Sigmoid colon (tissue), 6 donors: ENCODE measurements at regions not wholly inside any gene's neighbourhood (a gene's known extent, or its start where the extent isn't known, plus 50 kb on each side); places are given as distances from the start of the nearest gene placed in this dataset.

ENCODE experiments used
- DNase-seq: peaks from one replicate; pipeline ENCODE4 v3.0.0-alpha.2; 2019
- H3K27ac ChIP-seq, 4 donors: fragments of 200-600 bp; sonication (generic); one replicate each; pipeline ENCODE4 v1.5.1; 2016 to 2019; ENCODE audit warnings: mild to moderate bottlenecking in 1 of 4
- H3K27me3 ChIP-seq, 3 donors: fragments of 200-600 bp; sonication (generic); one replicate each; pipeline ENCODE4 v1.5.1; 2019; ENCODE audit warnings: mild to moderate bottlenecking in 1 of 3
- H3K36me3 ChIP-seq, 4 donors: fragments of 200-600 bp; sonication (generic); one replicate each; pipeline ENCODE4 v1.5.1; 2016 to 2019
- H3K4me1 ChIP-seq, 4 donors: fragments of 200-600 bp; sonication (generic); one replicate each; pipeline ENCODE4 v1.5.1; 2017 to 2019
- H3K4me3 ChIP-seq, 4 donors: fragments of 200-600 bp; sonication (generic); one replicate each; pipeline ENCODE4 v1.5.1; 2017 to 2019; ENCODE audit warnings: mild to moderate bottlenecking in 2 of 4, moderate library complexity in 1 of 4
- H3K9me3 ChIP-seq, 4 donors: fragments of 200-600 bp in 3 of 4; sonication (generic) in 3 of 4; one replicate each; pipeline versions ENCODE4 v1.5.1 to v1.6.1; 2013 to 2019
- CTCF ChIP-seq, 4 experiments: fragments of 450-650 bp in 3 of 4; fragments of 200-600 bp in 1 of 4; IDR thresholded peaks; one replicate each; pipeline ENCODE4 v1.5.1; 2016 to 2019; ENCODE audit warnings: antibody characterized with exemption in 4 of 4, mild to moderate bottlenecking in 3 of 4, moderate library complexity in 2 of 4
- EP300 ChIP-seq, 4 donors: sonication (generic); formaldehyde crosslinking; IDR thresholded peaks; one replicate each; pipeline ENCODE4 v1.6.1; 2017; ENCODE audit warnings: antibody characterized with exemption in 4 of 4
- POLR2A ChIP-seq, 2 donors: fragments of 450-650 bp; IDR thresholded peaks; one replicate each; pipeline ENCODE4 v1.6.1; 2016; ENCODE audit warnings: antibody characterized with exemption in 2 of 2, mild to moderate bottlenecking in 2 of 2, moderate library complexity in 2 of 2
- POLR2AphosphoS5 ChIP-seq, 4 donors: sonication (generic); formaldehyde crosslinking; IDR thresholded peaks; one replicate each; pipeline ENCODE4 v1.6.1; 2017; ENCODE audit warnings: antibody characterized with exemption in 4 of 4
- whole genome bisulfite sequencing, 2 donors: extraction: QIAGEN DNeasy Blood & Tissue Kit; methylation state at CpG; one replicate each; pipeline ENCODE4 v1.1.7; 2013; 5-methylcytosine and 5-hydroxymethylcytosine counted together
- intact Hi-C: fragments of 100-400 bp; cut with DNase I; formaldehyde crosslinking; loops from one replicate; pipeline ENCODE4 v1.15.1; 2023
- donor health status: healthy with polysubstance abuse.
- donor health status: healthy.

DNA sequence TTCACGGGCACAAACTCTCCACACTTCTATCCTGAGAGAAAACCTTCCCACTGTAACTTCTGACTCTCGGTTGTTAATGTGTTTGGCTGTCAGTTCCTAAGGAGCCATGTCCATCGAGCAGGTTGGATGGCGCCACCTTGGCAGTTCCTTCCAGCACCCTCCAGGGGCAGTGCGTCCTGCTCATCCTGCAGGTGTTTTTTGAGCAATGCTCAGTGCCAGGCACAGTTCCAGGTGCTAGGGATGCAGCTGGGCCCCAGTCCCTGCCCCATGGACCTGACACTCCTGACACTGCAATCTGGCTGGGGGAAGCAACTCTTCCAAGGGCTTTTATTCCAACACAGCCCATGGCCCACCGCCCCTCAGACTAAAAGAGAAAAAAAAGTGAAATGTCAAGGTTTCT is 376.4 kb downstream of the PREX1 start:
- intact Hi-C loops: no loop called here
- Histone ChIP-seq H3K27ac (no peak overlapping the region), H3K4me1 (peaks cover 0 to 12% (median 4%) of the 10 kb centered on the region in 4 donors), H3K27me3 (peaks cover 0 to 4% (median 3%) of the 10 kb centered on the region in 3 donors), H3K4me3 (no peak overlapping the region), H3K36me3 (no peaks in the 10 kb centered on the region), H3K9me3 (no peaks in the 10 kb centered on the region)
- no peak for TF ChIP-seq POLR2AphosphoS5 (IDR thresholded peaks at IDR 0.05)
- no peak for TF ChIP-seq CTCF (IDR thresholded peaks at IDR 0.05)
- no peak for TF ChIP-seq POLR2A (IDR thresholded peaks at IDR 0.05)
- no peak for TF ChIP-seq EP300 (IDR thresholded peaks at IDR 0.05)
- no peak for DNase-seq
- WGBS, 2 donors: 81 to 90% methylated on average over 6 of the region's 6 CpGs

GRCh38 chr20:48448666-48449600 is 378.9 kb downstream of the PREX1 start:
- H3K4me3 ChIP-seq: no peak overlapping the region
- no peak overlapping the region for H3K27ac ChIP-seq
- WGBS, 2 donors: 69 to 74% methylated on average over 10 of the region's 10 CpGs
- peak in 1 of 4 donors; percentile 2 for TF ChIP-seq POLR2AphosphoS5 (IDR thresholded peaks at IDR 0.05)
- no peak for TF ChIP-seq POLR2A (IDR thresholded peaks at IDR 0.05)
- TF ChIP-seq CTCF (IDR thresholded peaks at IDR 0.05): peak in 1 of 4 experiments; percentile 21
- TF ChIP-seq EP300 (IDR thresholded peaks at IDR 0.05): no peak
- peaks cover under 1 to 8% (median 3%) of the 10 kb centered on the region in 4 donors for H3K9me3 ChIP-seq
- H3K36me3 ChIP-seq: no peaks in the 10 kb centered on the region
- intact Hi-C loops: no loop called here
- DNase-seq: no peak
- H3K4me1 ChIP-seq: peaks cover 0 to 12% (median 4%) of the 10 kb centered on the region in 4 donors
- no peaks in the 10 kb centered on the region for H3K27me3 ChIP-seq

DNA sequence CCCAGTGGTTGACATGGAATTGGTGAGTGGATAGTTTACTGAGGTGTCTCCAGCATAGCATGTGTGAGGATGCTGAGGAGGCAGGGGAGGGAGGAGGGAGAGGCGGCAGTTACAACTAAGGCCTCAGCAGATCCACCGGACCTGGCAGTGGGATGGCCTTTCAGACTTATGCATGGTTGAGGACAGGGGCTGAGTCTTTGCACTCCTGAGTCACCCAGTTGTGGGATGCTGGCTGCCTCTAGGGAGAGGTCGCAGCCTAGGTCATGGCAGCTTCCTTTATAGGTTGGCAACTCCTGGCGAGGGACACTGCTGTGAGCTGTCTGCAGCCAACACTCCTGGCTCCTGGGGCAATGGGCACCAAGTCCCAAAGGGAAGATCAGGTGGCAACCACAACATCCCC is 380.3 kb downstream of the PREX1 start:
- H3K27ac ChIP-seq: no peak overlapping the region
- no peaks in the 10 kb centered on the region for H3K36me3 ChIP-seq
- DNase-seq: no peak
- 70 to 86% methylated on average over 4 of the region's 4 CpGs for WGBS, 2 donors
- H3K9me3 ChIP-seq: peaks cover 3 to 11% (median 4%) of the 10 kb centered on the region in 4 donors
- TF ChIP-seq POLR2AphosphoS5 (IDR thresholded peaks at IDR 0.05) (no peak), POLR2A (IDR thresholded peaks at IDR 0.05) (no peak), EP300 (IDR thresholded peaks at IDR 0.05) (no peak), CTCF (IDR thresholded peaks at IDR 0.05) (no peak)
- intact Hi-C loops: no loop called here
- no peak overlapping the region for H3K4me3 ChIP-seq
- H3K27me3 ChIP-seq: no peaks in the 10 kb centered on the region
- peaks cover 0 to 12% (median 4%) of the 10 kb centered on the region in 4 donors for H3K4me1 ChIP-seq

GRCh38 chr20:48445827-48446226 is 382.0 kb downstream of the PREX1 start:
- no peak overlapping the region for H3K27ac ChIP-seq
- H3K27me3 ChIP-seq: no peaks in the 10 kb centered on the region
- WGBS, 2 donors: 86 to 90% methylated on average over 6 of the region's 6 CpGs
- DNase-seq: no peak
- no peak overlapping the region for H3K4me3 ChIP-seq
- no peak for TF ChIP-seq EP300 (IDR thresholded peaks at IDR 0.05)
- TF ChIP-seq POLR2AphosphoS5 (IDR thresholded peaks at IDR 0.05): no peak
- TF ChIP-seq POLR2A (IDR thresholded peaks at IDR 0.05): no peak
- no peak for TF ChIP-seq CTCF (IDR thresholded peaks at IDR 0.05)
- no peaks in the 10 kb centered on the region for H3K36me3 ChIP-seq
- intact Hi-C loops: no loop called here
- peaks cover 3 to 11% (median 4%) of the 10 kb centered on the region in 4 donors for H3K9me3 ChIP-seq
- H3K4me1 ChIP-seq: peaks cover 0 to 12% (median 4%) of the 10 kb centered on the region in 4 donors
